GM10266 (cell line): ENCODE measurements at regions not wholly inside any gene's neighbourhood (a gene's known extent, or its start where the extent isn't known, plus 50 kb on each side); places are given as distances from the start of the nearest gene placed in this dataset.
A peak's percentile ranks its signal among the peaks of the same experiment; 100 is the strongest.

Experiments
- DNase-seq: peaks from one replicate; pipeline ENCODE4 v3.0.0; 2012; ENCODE audit errors: extremely low spot score
- CTCF ChIP-seq: IDR thresholded peaks from 2 replicates; pipeline ENCODE4 v1.5.1; 2012; ENCODE audit warnings: mild to moderate bottlenecking, low read depth; ENCODE audit not compliant: control insufficient read depth, insufficient read depth; ENCODE audit errors: missing control alignments

GRCh38 chr3:168251371-168251770 lies 155.6 kb upstream of the GOLIM4 start:
- peak; percentile 69 for DNase-seq

GRCh38 chr3:168250415-168250861 lies 154.7 kb upstream of the GOLIM4 start:
- no peak for TF ChIP-seq CTCF
- peak; percentile 42 for DNase-seq

More at GRCh38 chr3:168251371-168251770, 155.6 kb upstream of the GOLIM4 start:
- no peak for TF ChIP-seq CTCF

- peak; percentile 87 for DNase-seq
- peak; percentile 64 for TF ChIP-seq CTCF
Observed at GRCh38 chr3:168249550-168250414, 154.1 kb upstream of the GOLIM4 start.

GRCh38 chr3:168249205-168249549 lies 153.5 kb upstream of the GOLIM4 start:
- no peak for DNase-seq
- TF ChIP-seq CTCF = no peak

GRCh38 chr3:168248383-168249204 lies 152.9 kb upstream of the GOLIM4 start:
- peak; percentile 6 for TF ChIP-seq CTCF
- peak; percentile 71 for DNase-seq

GRCh38 chr3:168241156-168241555 lies 145.4 kb upstream of the GOLIM4 start:
- no peak for DNase-seq
- no peak for TF ChIP-seq CTCF
